ENCODE measurements at regions not wholly inside any gene's neighbourhood (a gene's known extent, or its start where the extent isn't known, plus 50 kb on each side); places are given as distances from the start of the nearest gene placed in this dataset.

DNA sequence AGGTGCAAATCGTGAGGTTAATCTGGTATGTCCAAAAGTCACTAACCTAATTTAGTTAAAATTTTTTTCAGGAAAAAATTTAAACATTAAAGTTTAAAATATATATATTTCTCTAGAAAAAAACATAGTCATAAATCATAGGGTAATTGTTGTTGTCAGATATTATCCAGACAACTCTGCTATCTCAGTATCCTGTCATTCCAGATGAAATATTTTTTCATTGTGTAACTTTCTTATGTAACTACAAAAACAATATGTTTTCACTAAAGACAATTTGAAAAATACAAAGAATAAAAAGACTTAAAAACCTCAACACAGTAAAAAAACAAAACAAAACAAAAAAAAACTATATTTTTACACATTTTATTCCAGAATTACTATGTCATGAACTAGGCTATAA, 57.6 kb downstream of the TENT5A start:
- H3K27ac ChIP-seq = no peak overlapping the region
- TF ChIP-seq CTCF (conservative IDR thresholded peaks at IDR 0.05) (no peak), ZFX (IDR thresholded peaks at IDR 0.05) (no peak)

DNA sequence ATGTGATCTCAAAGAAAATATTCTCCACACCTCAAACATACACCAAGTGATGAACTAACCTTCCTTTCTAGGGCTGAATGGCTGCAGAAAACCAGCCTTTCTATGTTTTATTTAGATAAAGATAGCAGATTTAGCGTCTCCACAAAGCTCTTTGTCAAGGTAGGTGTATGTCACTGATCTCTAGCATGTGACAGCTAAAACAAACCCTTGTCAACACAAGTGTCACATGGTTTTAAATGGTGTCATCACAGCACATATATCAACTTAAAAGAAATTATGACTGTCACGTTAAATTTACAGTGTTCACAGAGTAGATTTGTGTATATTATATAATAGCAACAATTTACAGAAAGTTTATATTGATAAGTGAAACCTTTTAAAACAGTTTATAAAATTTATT, 58.3 kb downstream of the TENT5A start:
- TF ChIP-seq CTCF (conservative IDR thresholded peaks at IDR 0.05) = no peak
- H3K27ac ChIP-seq = no peak overlapping the region

- TF ChIP-seq CTCF (conservative IDR thresholded peaks at IDR 0.05) (no peak), ZFX (IDR thresholded peaks at IDR 0.05) (no peak)
- no peak overlapping the region for H3K27ac ChIP-seq
Observed at GRCh38 chr6:81693266-81693665, 59.2 kb downstream of the TENT5A start.

DNA sequence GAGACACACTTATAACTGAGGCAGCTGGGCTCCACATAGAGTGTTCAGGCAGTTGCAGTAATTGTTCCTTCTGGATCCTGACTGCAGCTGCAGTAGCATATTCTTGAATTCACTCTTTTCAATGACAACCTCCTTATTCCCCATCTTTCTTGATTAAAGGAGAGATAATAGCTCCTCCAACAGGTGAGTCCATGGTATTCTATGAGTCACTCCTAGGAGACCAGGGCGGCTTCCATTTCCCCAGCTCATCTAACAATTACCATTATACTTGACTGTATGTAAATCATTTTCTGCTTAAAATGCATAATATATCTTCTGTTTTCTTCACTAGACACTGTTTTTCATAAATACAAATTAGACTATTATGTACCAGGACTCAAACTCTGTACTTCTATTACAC, 62.4 kb downstream of the TENT5A start:
- no peak overlapping the region for H3K27ac ChIP-seq
- TF ChIP-seq ZFX (IDR thresholded peaks at IDR 0.05) = no peak
- no peak for TF ChIP-seq CTCF (conservative IDR thresholded peaks at IDR 0.05)

DNA sequence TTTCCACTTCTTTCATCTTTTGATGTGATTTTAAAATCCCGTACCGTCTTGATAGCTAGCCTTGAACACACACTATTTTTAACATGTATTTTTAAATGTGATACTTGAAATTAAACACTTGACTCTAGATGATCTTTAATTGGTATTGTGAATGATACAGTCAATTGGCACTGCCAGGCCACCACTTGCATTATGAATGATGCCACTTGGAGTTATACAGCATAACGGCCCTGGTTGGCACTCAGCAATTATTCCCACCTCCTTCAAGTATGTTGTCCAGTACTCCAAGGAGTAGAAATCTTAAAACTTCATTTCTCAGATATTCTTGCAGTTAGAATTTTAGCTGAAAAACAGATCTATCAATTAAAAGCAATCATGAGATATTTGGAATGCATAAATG, 62.9 kb downstream of the TENT5A start:
- TF ChIP-seq ZFX (IDR thresholded peaks at IDR 0.05) (no peak), CTCF (conservative IDR thresholded peaks at IDR 0.05) (no peak)
- no peak overlapping the region for H3K27ac ChIP-seq

DNA sequence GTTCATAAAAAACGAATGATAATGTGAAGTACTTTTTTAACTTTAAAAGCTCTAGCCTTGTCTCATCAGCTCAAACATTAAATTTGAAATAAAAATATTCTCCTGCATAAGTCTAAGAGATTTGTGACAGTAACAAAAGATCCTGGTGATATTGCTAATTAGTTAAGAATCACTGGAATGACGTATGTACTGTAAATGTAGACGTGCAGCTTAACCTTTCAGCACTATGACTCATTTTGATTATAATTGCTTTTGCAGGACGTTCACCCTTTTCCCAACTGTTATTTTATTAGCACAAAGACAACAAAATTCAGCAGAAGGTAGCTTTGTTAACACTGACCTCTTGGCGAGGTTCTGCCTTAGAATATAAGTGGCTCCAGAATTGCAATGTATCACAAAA, 68.6 kb downstream of the TENT5A start:
- TF ChIP-seq ZFX (IDR thresholded peaks at IDR 0.05) (no peak), CTCF (conservative IDR thresholded peaks at IDR 0.05) (no peak)
- H3K27ac ChIP-seq = no peak overlapping the region

DNA sequence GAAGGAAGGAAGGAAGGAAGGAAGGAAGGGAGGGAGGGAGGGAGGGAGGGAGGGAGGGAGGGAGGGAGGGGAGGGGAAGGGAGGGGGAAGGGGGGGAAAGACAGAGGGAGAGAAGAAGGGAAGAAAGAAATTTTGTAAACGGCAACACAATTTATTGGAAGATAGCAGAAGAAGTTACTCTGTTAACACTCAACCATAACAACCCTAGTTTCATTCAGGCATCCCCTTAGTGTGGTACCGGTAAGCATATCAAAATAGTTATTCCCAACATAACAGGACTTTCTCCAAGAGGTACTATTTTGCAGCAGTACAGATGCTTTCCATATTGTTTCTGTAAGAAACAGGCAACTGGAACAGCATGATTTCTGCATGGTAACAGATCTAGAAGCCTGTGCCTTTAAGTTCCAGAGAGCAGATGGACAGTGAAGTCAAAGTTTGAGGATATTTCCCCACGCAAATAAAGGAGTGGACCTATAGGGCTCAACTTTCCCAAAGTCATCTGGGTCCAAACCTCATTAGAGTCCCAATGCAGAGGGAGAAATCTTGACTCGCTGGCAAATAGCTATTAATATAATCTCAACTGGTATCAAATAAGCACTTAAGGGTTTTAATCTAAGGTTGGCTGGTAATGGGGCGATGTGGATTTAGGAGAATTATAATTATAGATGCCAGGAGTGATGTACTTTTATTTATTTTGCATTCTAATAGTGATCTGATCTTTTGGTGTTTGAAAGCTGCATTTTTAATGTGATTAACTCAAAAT, 69.4 kb downstream of the TENT5A start:
- no peak overlapping the region for H3K27ac ChIP-seq
- TF ChIP-seq ZFX (IDR thresholded peaks at IDR 0.05) (no peak), CTCF (conservative IDR thresholded peaks at IDR 0.05) (no peak)
